ENCODE measurements at regions not wholly inside any gene's neighbourhood (a gene's known extent, or its start where the extent isn't known, plus 50 kb on each side); places are given as distances from the start of the nearest gene placed in this dataset.

DNA sequence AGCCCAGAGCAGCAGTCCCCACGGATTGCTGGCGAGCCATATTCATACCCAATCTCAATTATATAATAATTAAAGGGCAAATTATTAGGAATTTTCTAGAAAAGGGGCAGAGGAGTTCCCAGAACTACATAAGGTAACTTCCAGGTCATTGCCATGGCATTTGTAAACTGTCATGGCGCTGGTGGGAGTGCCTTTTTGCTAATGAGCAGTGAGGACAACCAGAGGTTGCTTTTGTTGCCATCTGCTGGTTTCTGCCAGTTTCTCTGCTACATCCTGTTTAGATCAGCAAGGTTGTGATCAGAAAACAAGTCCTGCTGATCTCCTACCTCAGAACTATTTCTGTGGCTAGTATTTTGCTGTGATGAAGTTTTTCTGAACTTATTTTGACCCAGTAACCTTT lies 159.8 kb upstream of the PIEZO2 start:
- DNase-seq: no peak

GRCh38 chr18:11308499-11308898 lies 159.1 kb upstream of the PIEZO2 start:
- DNase-seq: no peak

GRCh38 chr18:11307716-11308115 lies 158.3 kb upstream of the PIEZO2 start:
- DNase-seq: no peak

GRCh38 chr18:11305507-11305906 lies 156.1 kb upstream of the PIEZO2 start:
- DNase-seq: no peak

DNA sequence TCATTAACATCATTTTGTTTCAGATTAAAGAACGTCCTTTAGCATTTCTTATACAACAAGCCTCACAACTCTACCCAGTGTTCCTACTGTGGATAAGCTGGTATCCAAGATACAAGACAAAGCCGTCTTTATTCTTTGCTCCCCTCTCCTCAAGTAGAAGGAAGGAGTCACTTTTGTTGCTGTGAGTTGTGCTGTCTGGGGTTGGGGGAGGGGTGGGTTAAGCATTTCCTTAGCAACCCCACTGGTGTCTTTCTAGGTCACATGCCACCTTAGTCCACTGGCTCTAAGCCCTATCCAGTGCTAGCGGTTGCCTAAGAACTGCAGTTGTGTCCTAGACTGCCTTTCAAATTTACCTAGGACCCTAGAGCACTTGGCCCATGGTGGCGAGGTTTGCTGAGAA lies 155.6 kb upstream of the PIEZO2 start:
- DNase-seq: no peak

DNA sequence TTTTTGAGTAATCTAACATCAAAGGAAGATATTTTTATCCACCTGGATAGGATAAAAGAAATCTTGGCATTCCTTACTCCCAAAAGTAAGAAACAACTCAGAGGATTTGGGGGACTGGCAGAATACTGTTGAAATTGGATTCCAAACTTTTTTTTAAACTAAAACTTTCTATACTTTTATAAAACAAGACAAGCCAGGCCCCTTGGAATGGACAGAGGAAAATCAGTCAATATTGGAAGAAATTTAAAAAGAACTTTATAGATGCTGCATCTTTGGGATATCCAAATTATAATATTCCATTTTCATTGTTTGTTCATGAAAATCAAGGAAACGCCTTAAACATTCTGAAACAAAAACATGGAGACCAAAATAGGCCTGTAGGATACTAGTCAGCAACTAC lies 147.6 kb upstream of the PIEZO2 start:
- no peak for DNase-seq

DNA sequence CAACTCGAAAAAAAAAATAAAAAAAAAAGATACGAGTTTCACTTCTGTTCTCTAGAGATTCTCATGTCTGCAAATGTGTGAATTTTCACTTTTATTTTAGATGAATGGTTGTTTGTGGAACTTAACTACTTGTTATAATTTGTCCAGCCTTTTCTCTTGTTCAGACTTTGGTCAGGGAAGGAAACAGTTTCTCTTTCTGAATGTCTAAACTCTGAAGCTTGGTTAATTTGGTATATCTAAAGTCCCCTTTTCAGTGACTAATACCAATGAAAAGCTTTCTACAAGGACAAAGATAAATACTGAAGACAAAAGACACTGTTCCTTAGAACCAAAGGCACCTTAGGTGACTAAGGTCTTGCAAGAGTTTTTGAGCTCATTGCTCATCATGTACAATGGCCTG lies 144.4 kb upstream of the PIEZO2 start:
- DNase-seq: no peak

DNA sequence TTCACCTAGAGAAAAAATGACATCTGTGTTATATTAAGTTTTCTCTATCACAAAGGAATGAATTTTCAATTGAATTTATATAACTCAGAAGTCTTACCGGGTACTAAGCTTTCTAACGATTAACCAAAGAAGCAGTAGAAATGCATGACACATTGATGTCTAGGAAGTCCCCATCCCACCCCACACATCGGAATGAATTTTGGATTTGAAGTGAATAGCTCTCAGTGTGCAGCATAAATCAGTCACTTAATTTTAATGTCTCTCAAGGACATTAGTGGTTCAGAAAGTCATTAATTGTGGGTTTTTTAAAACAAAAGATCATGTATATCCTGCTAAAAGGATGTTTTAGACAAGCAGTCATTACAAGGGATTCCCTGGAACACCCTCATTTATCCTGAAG lies 141.4 kb upstream of the PIEZO2 start:
- no peak for DNase-seq

- no peak for DNase-seq
These were observed 139.9 kb upstream of the PIEZO2 start for GRCh38 chr18:11289248-11289647.

- no peak for DNase-seq
These were observed 139.0 kb upstream of the PIEZO2 start for GRCh38 chr18:11288401-11288800.

- DNase-seq: no peak
These were observed 137.1 kb upstream of the PIEZO2 start for GRCh38 chr18:11286431-11286830.

GRCh38 chr18:11284811-11285210 lies 135.4 kb upstream of the PIEZO2 start:
- no peak for DNase-seq

DNA sequence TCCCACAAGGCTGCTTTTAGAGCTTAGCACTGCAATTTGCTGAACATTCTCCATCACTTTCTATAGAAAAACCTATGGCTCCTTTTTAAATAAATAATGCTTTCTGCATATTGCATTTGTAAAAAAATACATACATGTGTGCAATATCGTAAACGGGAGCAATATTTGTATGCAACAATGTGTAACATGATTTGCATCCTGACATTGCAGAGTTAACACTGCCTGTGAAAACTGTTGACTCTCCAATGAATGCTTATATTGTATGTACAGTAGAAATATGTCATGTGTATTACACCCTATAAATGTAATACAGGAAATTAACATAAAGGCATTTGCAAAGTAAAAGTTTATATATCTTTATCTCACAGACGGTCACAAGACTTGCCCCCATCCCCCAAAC lies 135.0 kb upstream of the PIEZO2 start:
- DNase-seq: no peak

DNA sequence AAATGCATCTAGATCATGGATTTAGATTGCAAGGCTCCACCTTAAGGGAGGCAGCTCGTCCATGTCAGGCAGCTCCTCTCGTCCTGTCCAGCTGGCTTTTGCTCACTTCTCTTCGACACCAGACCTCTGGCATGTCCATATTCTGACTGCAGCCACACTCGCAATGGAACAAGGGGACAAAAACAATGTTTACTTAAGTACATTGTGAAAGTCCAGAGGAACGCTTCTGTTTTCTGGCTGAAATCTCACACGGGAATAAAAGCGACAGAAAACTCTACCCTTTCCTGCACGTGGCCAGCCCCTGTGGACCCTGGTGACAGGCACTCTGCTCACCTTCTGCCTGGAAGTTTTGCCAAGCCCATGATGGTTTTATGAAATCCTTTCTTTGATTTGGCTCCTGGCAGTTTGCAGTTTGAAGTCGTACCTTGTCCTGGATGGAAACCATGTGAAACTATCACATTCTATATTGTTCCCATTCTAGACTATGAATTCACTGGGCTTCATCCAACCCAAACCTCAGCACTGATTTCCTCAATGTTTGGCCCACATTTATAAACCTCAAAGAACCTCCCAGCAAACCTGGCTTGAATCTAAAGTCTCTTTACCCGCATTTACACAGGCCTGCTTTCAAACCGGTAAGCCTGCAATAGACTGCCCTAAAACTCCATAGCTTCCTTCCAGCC lies 134.3 kb upstream of the PIEZO2 start:
- DNase-seq: no peak

DNA sequence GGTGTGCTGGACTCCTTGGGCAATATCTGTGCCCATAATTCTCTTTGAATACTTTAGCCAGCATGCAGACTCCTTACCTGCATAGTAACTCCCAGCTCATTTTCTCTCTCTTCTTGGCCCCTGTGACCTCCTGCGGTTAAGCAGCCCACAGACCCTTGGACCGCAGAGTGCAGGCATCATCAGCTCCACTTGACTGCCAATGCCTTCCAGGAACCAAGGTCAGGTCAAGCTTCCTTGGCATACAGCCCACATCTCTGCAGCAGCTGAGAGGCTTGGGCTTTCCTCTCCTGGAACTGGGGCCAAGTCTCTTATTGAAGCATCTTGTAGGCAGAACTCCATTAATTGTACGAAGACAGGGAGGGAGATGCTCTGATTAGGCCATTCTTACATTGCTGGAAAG lies 130.1 kb upstream of the PIEZO2 start:
- DNase-seq: no peak

DNA sequence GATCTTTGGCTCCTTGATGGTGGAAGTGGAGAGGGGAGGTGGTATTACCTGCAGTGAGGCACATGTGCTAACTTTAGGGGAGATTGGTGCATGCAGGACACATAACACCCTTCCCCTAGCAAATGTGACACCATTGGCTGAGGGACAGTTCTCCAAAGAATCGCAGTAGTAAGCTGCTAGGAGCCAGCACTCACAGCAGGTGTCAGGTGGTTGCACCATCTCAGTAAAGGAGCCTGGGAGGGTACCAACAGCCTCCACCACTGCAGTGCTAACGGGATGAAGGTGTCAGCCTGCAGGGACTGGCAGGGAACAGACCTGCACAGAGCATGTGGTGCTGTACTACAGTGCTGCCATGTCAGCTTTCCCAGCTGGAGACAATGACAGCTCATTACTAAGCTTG lies 127.3 kb upstream of the PIEZO2 start:
- DNase-seq: no peak

GRCh38 chr18:11274144-11274794 lies 124.9 kb upstream of the PIEZO2 start:
- DNase-seq: no peak

DNA sequence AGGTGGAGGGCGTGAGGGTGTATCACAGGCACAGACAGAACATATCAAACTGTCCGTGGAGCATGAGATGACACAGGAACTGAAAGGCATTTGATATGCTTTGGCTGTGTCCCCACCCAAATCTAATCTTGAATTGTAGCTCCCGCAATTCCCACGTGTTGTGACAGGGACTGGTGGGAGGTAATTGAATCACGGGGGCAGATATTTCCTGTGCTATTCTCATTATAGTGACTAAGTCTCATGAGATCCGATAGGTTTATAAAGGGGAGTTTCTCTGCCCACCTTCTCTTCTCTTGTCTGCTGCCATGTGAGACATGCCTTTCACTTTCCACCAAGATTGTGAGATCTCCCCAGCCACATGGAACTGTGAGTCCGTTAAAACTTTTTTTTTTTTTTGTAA lies 123.1 kb upstream of the PIEZO2 start:
- no peak for DNase-seq

DNA sequence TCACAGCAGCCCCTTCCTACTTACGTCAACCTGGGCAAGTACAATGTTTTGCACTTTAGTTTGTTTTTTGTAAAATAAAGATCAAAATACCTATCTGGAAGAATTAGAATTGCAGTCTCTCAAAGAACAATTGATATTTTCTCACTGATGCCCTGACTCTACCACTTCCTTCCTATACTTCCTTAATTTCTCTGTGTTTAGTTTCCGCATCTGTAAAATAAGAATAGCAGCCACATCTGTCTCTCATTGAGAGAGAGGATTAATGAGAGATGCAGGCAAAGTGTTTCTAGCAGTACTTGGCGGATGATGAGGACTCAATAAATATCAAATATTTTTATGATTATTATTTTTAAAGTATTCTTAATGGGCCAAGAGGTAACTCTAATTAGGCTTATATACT lies 122.6 kb upstream of the PIEZO2 start:
- DNase-seq: no peak

DNA sequence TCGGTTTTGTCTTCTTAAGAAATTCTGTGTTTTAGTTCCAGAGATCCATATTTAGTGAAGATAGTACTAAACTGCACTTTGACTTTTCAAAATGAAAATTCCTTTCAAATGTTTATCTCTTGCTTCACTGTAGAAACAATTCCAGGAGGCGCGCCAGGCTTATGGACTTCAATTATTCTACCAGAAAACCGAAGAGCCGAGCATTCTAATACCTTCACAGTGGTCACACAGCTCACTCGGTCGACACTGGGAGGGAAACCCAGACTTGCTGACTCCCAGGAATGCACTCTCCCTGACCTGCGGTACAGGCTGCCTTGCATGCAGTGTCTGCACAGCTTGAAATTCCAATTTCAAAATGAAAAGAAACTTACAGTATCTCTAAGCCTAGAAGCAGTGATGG lies 119.9 kb upstream of the PIEZO2 start:
- no peak for DNase-seq

GRCh38 chr18:11268741-11269233 lies 119.4 kb upstream of the PIEZO2 start:
- DNase-seq: no peak

DNA sequence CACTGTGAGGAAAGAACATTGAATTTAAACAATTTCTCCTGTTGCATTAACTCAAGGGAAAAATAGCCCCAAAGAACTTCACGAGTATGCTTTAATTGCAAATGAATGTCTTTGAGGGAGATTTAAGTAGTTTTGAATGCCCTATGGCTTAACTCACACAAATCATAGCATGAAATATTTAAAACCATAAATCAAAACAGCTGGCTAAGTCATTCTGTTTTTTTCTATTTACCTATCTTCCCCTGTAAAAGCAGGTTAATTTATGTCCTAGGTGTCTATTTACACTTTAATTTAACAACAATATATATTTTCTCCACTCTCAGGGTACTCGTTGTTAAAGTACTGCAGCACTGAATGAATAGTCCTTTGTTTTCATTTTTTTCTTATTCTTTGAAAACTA lies 118.8 kb upstream of the PIEZO2 start:
- no peak for DNase-seq

DNA sequence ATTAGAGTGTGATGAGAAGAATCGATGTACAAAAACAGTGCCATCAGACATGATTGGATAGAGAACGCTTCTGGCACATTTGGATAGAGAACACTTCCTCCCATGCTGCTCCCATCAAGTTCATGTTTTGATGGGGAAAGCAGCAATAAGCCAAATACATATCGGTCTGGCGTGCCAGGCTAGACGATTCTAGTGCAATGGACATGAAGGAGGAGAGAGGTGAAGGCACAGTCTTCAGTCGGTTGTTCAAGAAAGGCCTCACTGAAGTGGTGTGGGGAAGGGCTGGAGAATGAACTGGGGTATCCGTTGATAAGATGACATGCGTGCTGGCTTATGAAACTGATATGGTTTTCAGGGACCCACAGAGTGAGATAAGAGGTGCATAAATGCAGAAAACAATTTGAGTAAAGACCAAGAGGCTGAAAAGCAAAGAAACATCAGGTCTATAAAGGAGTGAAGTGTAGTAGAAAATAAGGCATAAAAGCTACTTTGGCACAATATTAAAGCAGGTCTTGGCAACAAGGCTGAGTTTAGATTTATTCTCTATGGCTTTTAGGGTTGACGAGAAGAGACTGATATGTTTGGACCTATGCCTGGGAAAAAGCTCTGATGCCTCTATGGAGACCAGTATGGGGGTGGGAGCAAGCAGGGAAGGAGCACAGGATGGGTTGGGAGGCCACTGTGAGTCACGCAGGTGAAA lies 117.6 kb upstream of the PIEZO2 start:
- DNase-seq: no peak

DNA sequence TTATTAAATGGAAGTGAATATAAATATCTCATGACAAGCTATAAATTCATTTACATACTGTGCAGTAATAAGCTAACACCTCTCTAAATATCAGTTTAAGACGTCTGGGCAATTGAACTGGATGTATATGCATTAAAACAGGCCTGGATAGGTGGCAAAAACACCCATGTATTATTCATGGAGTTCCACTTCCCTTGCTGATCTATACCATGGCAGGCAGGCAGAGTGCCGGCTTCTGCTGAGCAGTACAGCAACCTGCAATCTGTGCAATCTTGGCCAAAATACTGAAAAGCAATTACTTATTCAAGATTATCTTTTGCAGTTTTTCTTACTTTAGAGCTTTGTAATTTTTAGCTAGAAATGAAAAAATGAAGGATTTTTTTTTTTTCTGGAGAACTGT lies 112.1 kb upstream of the PIEZO2 start:
- no peak for DNase-seq
